HepG2 (cell line): ENCODE measurements at regions not wholly inside any gene's neighbourhood (a gene's known extent, or its start where the extent isn't known, plus 50 kb on each side); places are given as distances from the start of the nearest gene placed in this dataset.

Experiments used
- ATAC-seq: fragments of 200-7000 bp; cut with Tn5 transposase; 3 replicates; pipeline ENCODE4 v1.9.1; 2020; ENCODE audit warnings: mild to moderate bottlenecking, moderate library complexity
- BruUV-seq: library from RNA; stranded (reverse); fragments of 400-500 nt; replicated peaks from 2 replicates; lab custom pipeline; 2021; lab: Mats Ljungman, UMichigan
- CTCF ChIA-PET: fragments of 300-600 bp; formaldehyde crosslinking; extraction: SDS; loops from one replicate; lab custom pipeline; 2021; ENCODE audit warnings: low total read pairs, inconsistent platforms, low intra/inter-chr PET ratio; lab: Yijun Ruan, JAX
- POLR2A ChIA-PET: fragments of 350-600 bp; sonication (Branson Sonifier 250); formaldehyde crosslinking; loops from one replicate; lab custom pipeline; 2020; ENCODE audit warnings: antibody characterized with exemption, inconsistent platforms; lab: Yijun Ruan, JAX
- DNase-seq: peaks from one replicate; pipeline ENCODE4 v3.0.0-alpha.2; 2015; ENCODE audit warnings: low spot score
- FAIRE-seq: peaks from 3 replicates; lab custom pipeline; 2011; peaks lifted over from hg19 to GRCh38; lab: Jason Lieb, UNC
- H2AFZ ChIP-seq: one replicate; pipeline ENCODE4 v1.6.1; 2011; ENCODE audit warnings: low read length, inconsistent platforms
- H3K27ac ChIP-seq: fragments of 300-600 bp; 3 replicates; pipeline ENCODE4 v1.8.0; 2011; ENCODE audit warnings: mixed run types, mild to moderate bottlenecking, mixed read lengths, low read length, inconsistent platforms; ENCODE audit not compliant: insufficient read depth; ENCODE audit errors: extremely low read length
- H3K27me3 ChIP-seq, 2 experiments: fragments of 200-600 bp in 1 of 2; 2 replicates in 1 of 2; 3 replicates in 1 of 2; pipeline versions ENCODE4 v1.6.0 to v1.8.0; 2011; ENCODE audit warnings: low read length in 2 of 2, mild to moderate bottlenecking in 2 of 2, moderate library complexity in 2 of 2, inconsistent platforms in 1 of 2; ENCODE audit not compliant: insufficient read depth in 2 of 2, control insufficient read depth in 1 of 2
- H3K36me3 ChIP-seq, 2 experiments: fragments of 200-600 bp in 1 of 2; replicated peaks in 1 of 2; 2 replicates in 1 of 2; 3 replicates in 1 of 2; pipeline versions ENCODE4 v1.5.1 to v1.8.0; 2011; ENCODE audit warnings: low read length in 2 of 2, inconsistent platforms in 1 of 2; ENCODE audit not compliant: insufficient read depth in 2 of 2, control insufficient read depth in 1 of 2
- H3K4me1 ChIP-seq: 2 replicates; pipeline ENCODE4 v1.5.1; 2012; ENCODE audit warnings: low read length, inconsistent platforms; ENCODE audit not compliant: insufficient read depth
- H3K4me2 ChIP-seq: 2 replicates; pipeline ENCODE4 v1.6.0; 2011; ENCODE audit warnings: low read depth, low read length, inconsistent platforms
- H3K4me3 ChIP-seq, 3 experiments: fragments of 200-600 bp in 1 of 3; sonication (generic), shearing (Covaris generic) in 1 of 3; replicated peaks in 1 of 3; 2 replicates each; pipeline ENCODE4 v1.5.1; 2011 to 2016; ENCODE audit warnings: low read length in 3 of 3, inconsistent platforms in 2 of 3, low read depth in 2 of 3, mild to moderate bottlenecking in 2 of 3, control low read depth in 1 of 3, mixed read lengths in 1 of 3; ENCODE audit not compliant: insufficient read depth in 1 of 3
- H3K79me2 ChIP-seq: one replicate; pipeline ENCODE4 v1.6.1; 2011; ENCODE audit warnings: low read length, inconsistent platforms; ENCODE audit not compliant: insufficient read depth
- H3K9ac ChIP-seq: 2 replicates; pipeline ENCODE4 v1.6.0; 2011; ENCODE audit warnings: mild to moderate bottlenecking, low read depth, low read length, inconsistent platforms; ENCODE audit not compliant: insufficient read depth
- H3K9me3 ChIP-seq: 2 replicates; pipeline ENCODE4 v1.5.1; 2012; ENCODE audit warnings: mild to moderate bottlenecking, low read length
- H4K20me1 ChIP-seq: 2 replicates; pipeline ENCODE4 v1.6.0; 2011; ENCODE audit warnings: inconsistent platforms, mild to moderate bottlenecking, low read length, moderate library complexity; ENCODE audit not compliant: insufficient read depth
- BCL6 ChIP-seq: IDR thresholded peaks from 2 replicates; pipeline ENCODE4 v1.6.1; 2016; ENCODE audit warnings: missing genetic modification reagents, missing compliant biosample characterization
- GTF3A ChIP-seq: sonication (generic); formaldehyde crosslinking; conservative IDR thresholded peaks from 2 replicates; pipeline ENCODE4 v1.4.0; 2020; ENCODE audit warnings: mild to moderate bottlenecking, missing genetic modification reagents
- KLF12 ChIP-seq: sonication (generic); formaldehyde crosslinking; IDR thresholded peaks from 2 replicates; pipeline ENCODE4 v1.4.0; 2020; ENCODE audit warnings: missing genetic modification reagents, borderline replicate concordance
- KLF9 ChIP-seq: IDR thresholded peaks from 2 replicates; pipeline ENCODE4 v1.6.1; 2016; ENCODE audit warnings: low read depth
- NFYB ChIP-seq: sonication (generic); formaldehyde crosslinking; IDR thresholded peaks from 2 replicates; pipeline ENCODE4 v1.4.0; 2020; ENCODE audit warnings: missing genetic modification reagents
- U2AF1 ChIP-seq: fragments of 200-400 bp; formaldehyde crosslinking; optimal IDR thresholded peaks from 2 replicates; pipeline ENCODE3; 2017; ENCODE audit warnings: mild to moderate bottlenecking, low read depth, low read length
- ZNF124 ChIP-seq: sonication (generic); formaldehyde crosslinking; IDR thresholded peaks from 2 replicates; pipeline ENCODE4 v1.4.0; 2020; ENCODE audit warnings: missing genetic modification reagents
- ZNF143 ChIP-seq: sonication (generic); formaldehyde crosslinking; IDR thresholded peaks from 2 replicates; pipeline ENCODE4 v1.4.0; 2020; ENCODE audit warnings: missing genetic modification reagents
- ZNF670 ChIP-seq: sonication (generic); formaldehyde crosslinking; IDR thresholded peaks from 2 replicates; pipeline ENCODE4 v1.8.0; 2022; ENCODE audit warnings: mild to moderate bottlenecking, missing genetic modification reagents, borderline replicate concordance
- ZNF792 ChIP-seq: IDR thresholded peaks from 2 replicates; pipeline ENCODE4 v1.6.1; 2016
- WGBS: methylation state at CpG from one replicate; pipeline ENCODE4 v1.1.6; 2017; ENCODE audit warnings: low lambda C conversion rate; 5-methylcytosine and 5-hydroxymethylcytosine counted together
- in situ Hi-C: cut with HindIII; loops from 2 replicates; pipeline ENCODE4 v1.10.0; 2017; ENCODE audit warnings: low pct_unique_long_range_greater_than_20kb; ENCODE audit not compliant: extremely low pct_ligation_motif_present
- intact Hi-C: fragments of 100-400 bp; cut with micrococcal nuclease; formaldehyde crosslinking; loops from one replicate; pipeline ENCODE4 v1.10.0; 2022; ENCODE audit not compliant: unreplicated experiment
- TF ChIP-seq, protein P1 (sequence below): fragments of 450-650 bp; IDR thresholded peaks from 2 replicates; pipeline ENCODE4 v1.6.1; 2017
- TF ChIP-seq, protein P2 (sequence below): sonication (generic); formaldehyde crosslinking; IDR thresholded peaks from 2 replicates; pipeline ENCODE4 v1.5.0; 2020; ENCODE audit warnings: mild to moderate bottlenecking, missing genetic modification reagents, moderate library complexity
- TF ChIP-seq, protein P3 (sequence below): fragments of 450-650 bp; IDR thresholded peaks from 2 replicates; pipeline ENCODE4 v1.6.1; 2016
- TF ChIP-seq, protein P4 (sequence below): IDR thresholded peaks from 2 replicates; pipeline ENCODE4 v1.6.1; 2016; ENCODE audit warnings: low read depth, control low read depth

DNA sequence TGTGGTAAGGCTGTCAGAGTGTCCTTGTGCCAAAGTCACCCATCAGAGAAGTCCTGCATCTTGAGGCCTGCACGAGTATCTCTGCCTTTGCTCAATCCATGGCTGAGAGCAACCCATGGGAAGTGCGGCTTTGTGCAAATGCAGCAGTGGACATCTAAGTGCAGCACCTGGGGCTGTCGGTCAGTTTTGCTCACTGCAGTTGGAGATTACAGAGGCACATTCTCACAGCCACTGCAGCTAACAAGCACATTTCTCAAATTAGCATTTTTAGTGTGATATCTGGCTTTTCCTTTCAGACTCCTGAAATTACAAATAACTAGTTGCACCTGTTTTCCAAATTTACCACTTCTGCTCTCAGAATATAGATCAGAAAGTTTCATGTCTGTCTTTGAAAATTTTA, 81.5 kb upstream of the DAZL start:
- ChIA-PET CTCF (no interaction called here), POLR2A (no interaction called here)
- Histone ChIP-seq H3K9ac (no peak overlapping the region), H3K4me1 (no peaks in the 10 kb centered on the region), H3K4me3 (no peak overlapping the region), H3K9me3 (no peaks in the 10 kb centered on the region), H3K27ac (no peak overlapping the region), H3K27me3 (no peaks in the 10 kb centered on the region), H2AFZ (no peak overlapping the region), H4K20me1 (no peaks in the 10 kb centered on the region), H3K36me3 (no peaks in the 10 kb centered on the region), H3K79me2 (no peaks in the 10 kb centered on the region), H3K4me2 (no peak overlapping the region)
- TF ChIP-seq, protein P1, sequence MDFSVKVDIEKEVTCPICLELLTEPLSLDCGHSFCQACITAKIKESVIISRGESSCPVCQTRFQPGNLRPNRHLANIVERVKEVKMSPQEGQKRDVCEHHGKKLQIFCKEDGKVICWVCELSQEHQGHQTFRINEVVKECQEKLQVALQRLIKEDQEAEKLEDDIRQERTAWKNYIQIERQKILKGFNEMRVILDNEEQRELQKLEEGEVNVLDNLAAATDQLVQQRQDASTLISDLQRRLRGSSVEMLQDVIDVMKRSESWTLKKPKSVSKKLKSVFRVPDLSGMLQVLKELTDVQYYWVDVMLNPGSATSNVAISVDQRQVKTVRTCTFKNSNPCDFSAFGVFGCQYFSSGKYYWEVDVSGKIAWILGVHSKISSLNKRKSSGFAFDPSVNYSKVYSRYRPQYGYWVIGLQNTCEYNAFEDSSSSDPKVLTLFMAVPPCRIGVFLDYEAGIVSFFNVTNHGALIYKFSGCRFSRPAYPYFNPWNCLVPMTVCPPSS, result no peak
- in situ Hi-C loops, result no loop called here
- FAIRE-seq (no peak), ATAC-seq (no peak), DNase-seq (no peak)
- intact Hi-C loops, result no loop called here
- no TSS peak for BruUV-seq
- 44% methylated on average over 3 of the region's 3 CpGs for WGBS

DNA sequence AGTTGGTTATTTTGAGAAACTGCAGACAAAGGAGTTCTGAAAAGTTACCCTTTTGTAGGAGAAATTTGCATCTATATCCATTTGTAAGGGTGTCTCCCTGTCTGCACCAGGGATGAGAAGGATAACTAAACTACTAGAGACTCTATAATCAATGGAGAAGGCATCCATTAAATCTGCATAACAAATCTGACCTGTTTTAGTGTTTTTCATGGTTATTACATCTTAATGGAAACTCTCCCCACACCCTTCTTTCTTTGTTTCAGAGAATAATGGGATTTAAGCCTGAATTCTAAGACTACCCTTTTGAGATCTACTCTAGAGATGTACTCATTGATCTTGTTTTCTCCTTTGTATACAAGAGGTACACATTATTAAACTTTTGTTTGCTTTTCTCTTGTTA, 82.0 kb upstream of the DAZL start:
- H3K27ac ChIP-seq, result no peak overlapping the region
- H3K4me1 ChIP-seq, result no peaks in the 10 kb centered on the region
- in situ Hi-C loops (no loop called here), intact Hi-C loops (no loop called here)
- H3K9ac ChIP-seq, result no peak overlapping the region
- no peak overlapping the region for H2AFZ ChIP-seq
- no peaks in the 10 kb centered on the region for H3K9me3 ChIP-seq
- no peaks in the 10 kb centered on the region for H4K20me1 ChIP-seq
- ATAC-seq (no peak), FAIRE-seq (no peak), DNase-seq (no peak)
- ChIA-PET CTCF (no interaction called here), POLR2A (no interaction called here)
- no peaks in the 10 kb centered on the region; a peak in 1 of 5 replicates for H3K27me3 ChIP-seq
- H3K79me2 ChIP-seq, result no peaks in the 10 kb centered on the region
- no peak overlapping the region for H3K4me3 ChIP-seq
- H3K36me3 ChIP-seq, result no peaks in the 10 kb centered on the region
- no TSS peak for BruUV-seq
- no peak overlapping the region for H3K4me2 ChIP-seq
- TF ChIP-seq U2AF1, result no peak
- TF ChIP-seq NFYB, result no peak
- TF ChIP-seq, protein P2, sequence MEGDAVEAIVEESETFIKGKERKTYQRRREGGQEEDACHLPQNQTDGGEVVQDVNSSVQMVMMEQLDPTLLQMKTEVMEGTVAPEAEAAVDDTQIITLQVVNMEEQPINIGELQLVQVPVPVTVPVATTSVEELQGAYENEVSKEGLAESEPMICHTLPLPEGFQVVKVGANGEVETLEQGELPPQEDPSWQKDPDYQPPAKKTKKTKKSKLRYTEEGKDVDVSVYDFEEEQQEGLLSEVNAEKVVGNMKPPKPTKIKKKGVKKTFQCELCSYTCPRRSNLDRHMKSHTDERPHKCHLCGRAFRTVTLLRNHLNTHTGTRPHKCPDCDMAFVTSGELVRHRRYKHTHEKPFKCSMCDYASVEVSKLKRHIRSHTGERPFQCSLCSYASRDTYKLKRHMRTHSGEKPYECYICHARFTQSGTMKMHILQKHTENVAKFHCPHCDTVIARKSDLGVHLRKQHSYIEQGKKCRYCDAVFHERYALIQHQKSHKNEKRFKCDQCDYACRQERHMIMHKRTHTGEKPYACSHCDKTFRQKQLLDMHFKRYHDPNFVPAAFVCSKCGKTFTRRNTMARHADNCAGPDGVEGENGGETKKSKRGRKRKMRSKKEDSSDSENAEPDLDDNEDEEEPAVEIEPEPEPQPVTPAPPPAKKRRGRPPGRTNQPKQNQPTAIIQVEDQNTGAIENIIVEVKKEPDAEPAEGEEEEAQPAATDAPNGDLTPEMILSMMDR (CRISPR knock-in tag), result no peak
- TF ChIP-seq, protein P3, sequence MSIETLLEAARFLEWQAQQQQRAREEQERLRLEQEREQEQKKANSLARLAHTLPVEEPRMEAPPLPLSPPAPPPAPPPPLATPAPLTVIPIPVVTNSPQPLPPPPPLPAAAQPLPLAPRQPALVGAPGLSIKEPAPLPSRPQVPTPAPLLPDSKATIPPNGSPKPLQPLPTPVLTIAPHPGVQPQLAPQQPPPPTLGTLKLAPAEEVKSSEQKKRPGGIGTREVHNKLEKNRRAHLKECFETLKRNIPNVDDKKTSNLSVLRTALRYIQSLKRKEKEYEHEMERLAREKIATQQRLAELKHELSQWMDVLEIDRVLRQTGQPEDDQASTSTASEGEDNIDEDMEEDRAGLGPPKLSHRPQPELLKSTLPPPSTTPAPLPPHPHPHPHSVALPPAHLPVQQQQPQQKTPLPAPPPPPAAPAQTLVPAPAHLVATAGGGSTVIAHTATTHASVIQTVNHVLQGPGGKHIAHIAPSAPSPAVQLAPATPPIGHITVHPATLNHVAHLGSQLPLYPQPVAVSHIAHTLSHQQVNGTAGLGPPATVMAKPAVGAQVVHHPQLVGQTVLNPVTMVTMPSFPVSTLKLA, result no peak
- no peak for TF ChIP-seq ZNF124 (CRISPR knock-in tag)
- TF ChIP-seq GTF3A (CRISPR knock-in tag), result no peak
- no peak for TF ChIP-seq ZNF143 (CRISPR knock-in tag)
- TF ChIP-seq, protein P4, sequence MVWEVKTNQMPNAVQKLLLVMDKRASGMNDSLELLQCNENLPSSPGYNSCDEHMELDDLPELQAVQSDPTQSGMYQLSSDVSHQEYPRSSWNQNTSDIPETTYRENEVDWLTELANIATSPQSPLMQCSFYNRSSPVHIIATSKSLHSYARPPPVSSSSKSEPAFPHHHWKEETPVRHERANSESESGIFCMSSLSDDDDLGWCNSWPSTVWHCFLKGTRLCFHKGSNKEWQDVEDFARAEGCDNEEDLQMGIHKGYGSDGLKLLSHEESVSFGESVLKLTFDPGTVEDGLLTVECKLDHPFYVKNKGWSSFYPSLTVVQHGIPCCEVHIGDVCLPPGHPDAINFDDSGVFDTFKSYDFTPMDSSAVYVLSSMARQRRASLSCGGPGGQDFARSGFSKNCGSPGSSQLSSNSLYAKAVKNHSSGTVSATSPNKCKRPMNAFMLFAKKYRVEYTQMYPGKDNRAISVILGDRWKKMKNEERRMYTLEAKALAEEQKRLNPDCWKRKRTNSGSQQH (CRISPR knock-in tag), result no peak
- no peak for TF ChIP-seq KLF9 (CRISPR knock-in tag)
- TF ChIP-seq BCL6, result no peak
- TF ChIP-seq ZNF792 (CRISPR knock-in tag), result no peak
- TF ChIP-seq ZNF670 (CRISPR knock-in tag), result no peak
- no peak for TF ChIP-seq KLF12
